ENCODE measurements at regions not wholly inside any gene's neighbourhood (a gene's known extent, or its start where the extent isn't known, plus 50 kb on each side); places are given as distances from the start of the nearest gene placed in this dataset.

- TF ChIP-seq, protein P1, sequence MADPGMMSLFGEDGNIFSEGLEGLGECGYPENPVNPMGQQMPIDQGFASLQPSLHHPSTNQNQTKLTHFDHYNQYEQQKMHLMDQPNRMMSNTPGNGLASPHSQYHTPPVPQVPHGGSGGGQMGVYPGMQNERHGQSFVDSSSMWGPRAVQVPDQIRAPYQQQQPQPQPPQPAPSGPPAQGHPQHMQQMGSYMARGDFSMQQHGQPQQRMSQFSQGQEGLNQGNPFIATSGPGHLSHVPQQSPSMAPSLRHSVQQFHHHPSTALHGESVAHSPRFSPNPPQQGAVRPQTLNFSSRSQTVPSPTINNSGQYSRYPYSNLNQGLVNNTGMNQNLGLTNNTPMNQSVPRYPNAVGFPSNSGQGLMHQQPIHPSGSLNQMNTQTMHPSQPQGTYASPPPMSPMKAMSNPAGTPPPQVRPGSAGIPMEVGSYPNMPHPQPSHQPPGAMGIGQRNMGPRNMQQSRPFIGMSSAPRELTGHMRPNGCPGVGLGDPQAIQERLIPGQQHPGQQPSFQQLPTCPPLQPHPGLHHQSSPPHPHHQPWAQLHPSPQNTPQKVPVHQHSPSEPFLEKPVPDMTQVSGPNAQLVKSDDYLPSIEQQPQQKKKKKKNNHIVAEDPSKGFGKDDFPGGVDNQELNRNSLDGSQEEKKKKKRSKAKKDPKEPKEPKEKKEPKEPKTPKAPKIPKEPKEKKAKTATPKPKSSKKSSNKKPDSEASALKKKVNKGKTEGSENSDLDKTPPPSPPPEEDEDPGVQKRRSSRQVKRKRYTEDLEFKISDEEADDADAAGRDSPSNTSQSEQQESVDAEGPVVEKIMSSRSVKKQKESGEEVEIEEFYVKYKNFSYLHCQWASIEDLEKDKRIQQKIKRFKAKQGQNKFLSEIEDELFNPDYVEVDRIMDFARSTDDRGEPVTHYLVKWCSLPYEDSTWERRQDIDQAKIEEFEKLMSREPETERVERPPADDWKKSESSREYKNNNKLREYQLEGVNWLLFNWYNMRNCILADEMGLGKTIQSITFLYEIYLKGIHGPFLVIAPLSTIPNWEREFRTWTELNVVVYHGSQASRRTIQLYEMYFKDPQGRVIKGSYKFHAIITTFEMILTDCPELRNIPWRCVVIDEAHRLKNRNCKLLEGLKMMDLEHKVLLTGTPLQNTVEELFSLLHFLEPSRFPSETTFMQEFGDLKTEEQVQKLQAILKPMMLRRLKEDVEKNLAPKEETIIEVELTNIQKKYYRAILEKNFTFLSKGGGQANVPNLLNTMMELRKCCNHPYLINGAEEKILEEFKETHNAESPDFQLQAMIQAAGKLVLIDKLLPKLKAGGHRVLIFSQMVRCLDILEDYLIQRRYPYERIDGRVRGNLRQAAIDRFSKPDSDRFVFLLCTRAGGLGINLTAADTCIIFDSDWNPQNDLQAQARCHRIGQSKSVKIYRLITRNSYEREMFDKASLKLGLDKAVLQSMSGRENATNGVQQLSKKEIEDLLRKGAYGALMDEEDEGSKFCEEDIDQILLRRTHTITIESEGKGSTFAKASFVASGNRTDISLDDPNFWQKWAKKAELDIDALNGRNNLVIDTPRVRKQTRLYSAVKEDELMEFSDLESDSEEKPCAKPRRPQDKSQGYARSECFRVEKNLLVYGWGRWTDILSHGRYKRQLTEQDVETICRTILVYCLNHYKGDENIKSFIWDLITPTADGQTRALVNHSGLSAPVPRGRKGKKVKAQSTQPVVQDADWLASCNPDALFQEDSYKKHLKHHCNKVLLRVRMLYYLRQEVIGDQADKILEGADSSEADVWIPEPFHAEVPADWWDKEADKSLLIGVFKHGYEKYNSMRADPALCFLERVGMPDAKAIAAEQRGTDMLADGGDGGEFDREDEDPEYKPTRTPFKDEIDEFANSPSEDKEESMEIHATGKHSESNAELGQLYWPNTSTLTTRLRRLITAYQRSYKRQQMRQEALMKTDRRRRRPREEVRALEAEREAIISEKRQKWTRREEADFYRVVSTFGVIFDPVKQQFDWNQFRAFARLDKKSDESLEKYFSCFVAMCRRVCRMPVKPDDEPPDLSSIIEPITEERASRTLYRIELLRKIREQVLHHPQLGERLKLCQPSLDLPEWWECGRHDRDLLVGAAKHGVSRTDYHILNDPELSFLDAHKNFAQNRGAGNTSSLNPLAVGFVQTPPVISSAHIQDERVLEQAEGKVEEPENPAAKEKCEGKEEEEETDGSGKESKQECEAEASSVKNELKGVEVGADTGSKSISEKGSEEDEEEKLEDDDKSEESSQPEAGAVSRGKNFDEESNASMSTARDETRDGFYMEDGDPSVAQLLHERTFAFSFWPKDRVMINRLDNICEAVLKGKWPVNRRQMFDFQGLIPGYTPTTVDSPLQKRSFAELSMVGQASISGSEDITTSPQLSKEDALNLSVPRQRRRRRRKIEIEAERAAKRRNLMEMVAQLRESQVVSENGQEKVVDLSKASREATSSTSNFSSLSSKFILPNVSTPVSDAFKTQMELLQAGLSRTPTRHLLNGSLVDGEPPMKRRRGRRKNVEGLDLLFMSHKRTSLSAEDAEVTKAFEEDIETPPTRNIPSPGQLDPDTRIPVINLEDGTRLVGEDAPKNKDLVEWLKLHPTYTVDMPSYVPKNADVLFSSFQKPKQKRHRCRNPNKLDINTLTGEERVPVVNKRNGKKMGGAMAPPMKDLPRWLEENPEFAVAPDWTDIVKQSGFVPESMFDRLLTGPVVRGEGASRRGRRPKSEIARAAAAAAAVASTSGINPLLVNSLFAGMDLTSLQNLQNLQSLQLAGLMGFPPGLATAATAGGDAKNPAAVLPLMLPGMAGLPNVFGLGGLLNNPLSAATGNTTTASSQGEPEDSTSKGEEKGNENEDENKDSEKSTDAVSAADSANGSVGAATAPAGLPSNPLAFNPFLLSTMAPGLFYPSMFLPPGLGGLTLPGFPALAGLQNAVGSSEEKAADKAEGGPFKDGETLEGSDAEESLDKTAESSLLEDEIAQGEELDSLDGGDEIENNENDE (IDR thresholded peaks at IDR 0.05; ENCODE audit: insufficient replicate concordance, low read length): no peak
- no peak for TF ChIP-seq RBBP5 (IDR thresholded peaks at IDR 0.05; ENCODE audit: borderline replicate concordance, low read depth, low read length)
- TF ChIP-seq RXRA (IDR thresholded peaks at IDR 0.05; ENCODE audit: insufficient read depth, low read depth, low read length): no peak
- TF ChIP-seq, protein P2, sequence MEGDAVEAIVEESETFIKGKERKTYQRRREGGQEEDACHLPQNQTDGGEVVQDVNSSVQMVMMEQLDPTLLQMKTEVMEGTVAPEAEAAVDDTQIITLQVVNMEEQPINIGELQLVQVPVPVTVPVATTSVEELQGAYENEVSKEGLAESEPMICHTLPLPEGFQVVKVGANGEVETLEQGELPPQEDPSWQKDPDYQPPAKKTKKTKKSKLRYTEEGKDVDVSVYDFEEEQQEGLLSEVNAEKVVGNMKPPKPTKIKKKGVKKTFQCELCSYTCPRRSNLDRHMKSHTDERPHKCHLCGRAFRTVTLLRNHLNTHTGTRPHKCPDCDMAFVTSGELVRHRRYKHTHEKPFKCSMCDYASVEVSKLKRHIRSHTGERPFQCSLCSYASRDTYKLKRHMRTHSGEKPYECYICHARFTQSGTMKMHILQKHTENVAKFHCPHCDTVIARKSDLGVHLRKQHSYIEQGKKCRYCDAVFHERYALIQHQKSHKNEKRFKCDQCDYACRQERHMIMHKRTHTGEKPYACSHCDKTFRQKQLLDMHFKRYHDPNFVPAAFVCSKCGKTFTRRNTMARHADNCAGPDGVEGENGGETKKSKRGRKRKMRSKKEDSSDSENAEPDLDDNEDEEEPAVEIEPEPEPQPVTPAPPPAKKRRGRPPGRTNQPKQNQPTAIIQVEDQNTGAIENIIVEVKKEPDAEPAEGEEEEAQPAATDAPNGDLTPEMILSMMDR (IDR thresholded peaks at IDR 0.05; ENCODE audit: control extremely low read depth in 1 of 3, insufficient read depth in 1 of 3, low read depth in 1 of 3, low read length in 3 of 3): no peak
- TF ChIP-seq, protein P3, sequence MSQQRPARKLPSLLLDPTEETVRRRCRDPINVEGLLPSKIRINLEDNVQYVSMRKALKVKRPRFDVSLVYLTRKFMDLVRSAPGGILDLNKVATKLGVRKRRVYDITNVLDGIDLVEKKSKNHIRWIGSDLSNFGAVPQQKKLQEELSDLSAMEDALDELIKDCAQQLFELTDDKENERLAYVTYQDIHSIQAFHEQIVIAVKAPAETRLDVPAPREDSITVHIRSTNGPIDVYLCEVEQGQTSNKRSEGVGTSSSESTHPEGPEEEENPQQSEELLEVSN (IDR thresholded peaks at IDR 0.05): no peak
- no peak for TF ChIP-seq BCL11A (IDR thresholded peaks at IDR 0.05; ENCODE audit: low read depth in 2 of 2, low read length in 2 of 2)
- TF ChIP-seq, protein P4, sequence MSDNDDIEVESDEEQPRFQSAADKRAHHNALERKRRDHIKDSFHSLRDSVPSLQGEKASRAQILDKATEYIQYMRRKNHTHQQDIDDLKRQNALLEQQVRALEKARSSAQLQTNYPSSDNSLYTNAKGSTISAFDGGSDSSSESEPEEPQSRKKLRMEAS (IDR thresholded peaks at IDR 0.05): no peak
- no peak for TF ChIP-seq MAFK (IDR thresholded peaks at IDR 0.05; ENCODE audit: low read depth, low read length)
These were observed 78.6 kb upstream of the CLPB start (continued) for GRCh38 chr11:72512956-72513355.

All from H1 (cell line).